ENCODE measurements at regions not wholly inside any gene's neighbourhood (a gene's known extent, or its start where the extent isn't known, plus 50 kb on each side); places are given as distances from the start of the nearest gene placed in this dataset.

DNA sequence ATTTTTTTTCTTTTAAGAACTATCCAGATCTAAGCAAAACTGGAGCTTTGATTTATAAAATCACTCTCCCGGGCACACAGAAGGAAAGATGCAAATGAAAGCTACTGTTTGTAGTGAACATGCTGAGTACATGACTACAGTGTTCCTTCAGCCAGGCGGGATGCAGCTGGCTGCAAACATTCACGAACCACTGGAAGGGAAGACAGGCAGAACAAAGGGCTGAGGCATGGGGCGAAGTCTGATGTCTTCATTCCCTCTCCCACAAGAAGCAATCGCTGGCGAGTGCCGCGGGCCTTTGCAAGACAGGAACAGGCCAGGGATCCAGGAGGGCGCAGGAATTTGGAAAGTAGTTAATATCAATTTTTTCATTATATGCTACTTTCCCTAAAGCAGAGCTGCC lies 257.9 kb upstream of the AJAP1 start:
- TF ChIP-seq, protein P1, sequence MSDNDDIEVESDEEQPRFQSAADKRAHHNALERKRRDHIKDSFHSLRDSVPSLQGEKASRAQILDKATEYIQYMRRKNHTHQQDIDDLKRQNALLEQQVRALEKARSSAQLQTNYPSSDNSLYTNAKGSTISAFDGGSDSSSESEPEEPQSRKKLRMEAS (IDR thresholded peaks at IDR 0.05): no peak
- TF ChIP-seq RAD21 (IDR thresholded peaks at IDR 0.05) (no peak), EGR1 (IDR thresholded peaks at IDR 0.05; ENCODE audit: low read depth in 2 of 2) (no peak), RXRA (IDR thresholded peaks at IDR 0.05) (no peak)
- TF ChIP-seq, protein P2, sequence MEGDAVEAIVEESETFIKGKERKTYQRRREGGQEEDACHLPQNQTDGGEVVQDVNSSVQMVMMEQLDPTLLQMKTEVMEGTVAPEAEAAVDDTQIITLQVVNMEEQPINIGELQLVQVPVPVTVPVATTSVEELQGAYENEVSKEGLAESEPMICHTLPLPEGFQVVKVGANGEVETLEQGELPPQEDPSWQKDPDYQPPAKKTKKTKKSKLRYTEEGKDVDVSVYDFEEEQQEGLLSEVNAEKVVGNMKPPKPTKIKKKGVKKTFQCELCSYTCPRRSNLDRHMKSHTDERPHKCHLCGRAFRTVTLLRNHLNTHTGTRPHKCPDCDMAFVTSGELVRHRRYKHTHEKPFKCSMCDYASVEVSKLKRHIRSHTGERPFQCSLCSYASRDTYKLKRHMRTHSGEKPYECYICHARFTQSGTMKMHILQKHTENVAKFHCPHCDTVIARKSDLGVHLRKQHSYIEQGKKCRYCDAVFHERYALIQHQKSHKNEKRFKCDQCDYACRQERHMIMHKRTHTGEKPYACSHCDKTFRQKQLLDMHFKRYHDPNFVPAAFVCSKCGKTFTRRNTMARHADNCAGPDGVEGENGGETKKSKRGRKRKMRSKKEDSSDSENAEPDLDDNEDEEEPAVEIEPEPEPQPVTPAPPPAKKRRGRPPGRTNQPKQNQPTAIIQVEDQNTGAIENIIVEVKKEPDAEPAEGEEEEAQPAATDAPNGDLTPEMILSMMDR (IDR thresholded peaks at IDR 0.05; ENCODE audit: low read depth, low read length, missing input control): no peak
- TF ChIP-seq, protein P3, sequence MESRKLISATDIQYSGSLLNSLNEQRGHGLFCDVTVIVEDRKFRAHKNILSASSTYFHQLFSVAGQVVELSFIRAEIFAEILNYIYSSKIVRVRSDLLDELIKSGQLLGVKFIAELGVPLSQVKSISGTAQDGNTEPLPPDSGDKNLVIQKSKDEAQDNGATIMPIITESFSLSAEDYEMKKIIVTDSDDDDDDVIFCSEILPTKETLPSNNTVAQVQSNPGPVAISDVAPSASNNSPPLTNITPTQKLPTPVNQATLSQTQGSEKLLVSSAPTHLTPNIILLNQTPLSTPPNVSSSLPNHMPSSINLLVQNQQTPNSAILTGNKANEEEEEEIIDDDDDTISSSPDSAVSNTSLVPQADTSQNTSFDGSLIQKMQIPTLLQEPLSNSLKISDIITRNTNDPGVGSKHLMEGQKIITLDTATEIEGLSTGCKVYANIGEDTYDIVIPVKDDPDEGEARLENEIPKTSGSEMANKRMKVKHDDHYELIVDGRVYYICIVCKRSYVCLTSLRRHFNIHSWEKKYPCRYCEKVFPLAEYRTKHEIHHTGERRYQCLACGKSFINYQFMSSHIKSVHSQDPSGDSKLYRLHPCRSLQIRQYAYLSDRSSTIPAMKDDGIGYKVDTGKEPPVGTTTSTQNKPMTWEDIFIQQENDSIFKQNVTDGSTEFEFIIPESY (IDR thresholded peaks at IDR 0.05): no peak
- TF ChIP-seq, protein P4, sequence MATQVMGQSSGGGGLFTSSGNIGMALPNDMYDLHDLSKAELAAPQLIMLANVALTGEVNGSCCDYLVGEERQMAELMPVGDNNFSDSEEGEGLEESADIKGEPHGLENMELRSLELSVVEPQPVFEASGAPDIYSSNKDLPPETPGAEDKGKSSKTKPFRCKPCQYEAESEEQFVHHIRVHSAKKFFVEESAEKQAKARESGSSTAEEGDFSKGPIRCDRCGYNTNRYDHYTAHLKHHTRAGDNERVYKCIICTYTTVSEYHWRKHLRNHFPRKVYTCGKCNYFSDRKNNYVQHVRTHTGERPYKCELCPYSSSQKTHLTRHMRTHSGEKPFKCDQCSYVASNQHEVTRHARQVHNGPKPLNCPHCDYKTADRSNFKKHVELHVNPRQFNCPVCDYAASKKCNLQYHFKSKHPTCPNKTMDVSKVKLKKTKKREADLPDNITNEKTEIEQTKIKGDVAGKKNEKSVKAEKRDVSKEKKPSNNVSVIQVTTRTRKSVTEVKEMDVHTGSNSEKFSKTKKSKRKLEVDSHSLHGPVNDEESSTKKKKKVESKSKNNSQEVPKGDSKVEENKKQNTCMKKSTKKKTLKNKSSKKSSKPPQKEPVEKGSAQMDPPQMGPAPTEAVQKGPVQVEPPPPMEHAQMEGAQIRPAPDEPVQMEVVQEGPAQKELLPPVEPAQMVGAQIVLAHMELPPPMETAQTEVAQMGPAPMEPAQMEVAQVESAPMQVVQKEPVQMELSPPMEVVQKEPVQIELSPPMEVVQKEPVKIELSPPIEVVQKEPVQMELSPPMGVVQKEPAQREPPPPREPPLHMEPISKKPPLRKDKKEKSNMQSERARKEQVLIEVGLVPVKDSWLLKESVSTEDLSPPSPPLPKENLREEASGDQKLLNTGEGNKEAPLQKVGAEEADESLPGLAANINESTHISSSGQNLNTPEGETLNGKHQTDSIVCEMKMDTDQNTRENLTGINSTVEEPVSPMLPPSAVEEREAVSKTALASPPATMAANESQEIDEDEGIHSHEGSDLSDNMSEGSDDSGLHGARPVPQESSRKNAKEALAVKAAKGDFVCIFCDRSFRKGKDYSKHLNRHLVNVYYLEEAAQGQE (IDR thresholded peaks at IDR 0.05): no peak
